ENCODE measurements at regions not wholly inside any gene's neighbourhood (a gene's known extent, or its start where the extent isn't known, plus 50 kb on each side); places are given as distances from the start of the nearest gene placed in this dataset.

GRCh38 chr11:80103142-80103859, 662.5 kb upstream of the TENM4 start:
- peaks cover 7 to 15% of the 10 kb centered on the region in 2 donors for H3K9me3 Mint-ChIP-seq
- ATAC-seq (no peak), DNase-seq (no peak)
- H3K27me3 Mint-ChIP-seq = no peaks in the 10 kb centered on the region
- no peak overlapping the region for H3K4me3 Mint-ChIP-seq
- no peak overlapping the region for H3K27ac Mint-ChIP-seq
- no peaks in the 10 kb centered on the region for H3K4me1 Mint-ChIP-seq

GRCh38 chr11:80097146-80097545, 656.3 kb upstream of the TENM4 start:
- H3K27me3 Mint-ChIP-seq = no peaks in the 10 kb centered on the region
- DNase-seq (no peak), ATAC-seq (no peak)
- H3K9me3 Mint-ChIP-seq = peaks cover 0 to 9% of the 10 kb centered on the region in 2 donors
- no peak overlapping the region for H3K27ac Mint-ChIP-seq
- no peak overlapping the region for H3K4me3 Mint-ChIP-seq
- H3K4me1 Mint-ChIP-seq = no peaks in the 10 kb centered on the region

- DNase-seq = no peak
- no peak overlapping the region for H3K27ac Mint-ChIP-seq
- no peak overlapping the region for H3K4me3 Mint-ChIP-seq
- H3K27me3 Mint-ChIP-seq = no peaks in the 10 kb centered on the region
- H3K4me1 Mint-ChIP-seq = no peaks in the 10 kb centered on the region
- ATAC-seq = no peak
- H3K9me3 Mint-ChIP-seq = peaks cover 0 to 9% of the 10 kb centered on the region in 2 donors
Measured at GRCh38 chr11:80096736-80097135, 655.9 kb upstream of the TENM4 start.

- ATAC-seq = no peak
- no peaks in the 10 kb centered on the region for H3K27me3 Mint-ChIP-seq
- H3K4me1 Mint-ChIP-seq = no peaks in the 10 kb centered on the region
- H3K4me3 Mint-ChIP-seq = no peak overlapping the region
- H3K9me3 Mint-ChIP-seq = peaks cover 5 to 12% of the 10 kb centered on the region in 2 donors
- no peak for DNase-seq
- no peak overlapping the region for H3K27ac Mint-ChIP-seq
Measured at GRCh38 chr11:80086496-80087055, 645.7 kb upstream of the TENM4 start.

- H3K4me1 Mint-ChIP-seq = no peaks in the 10 kb centered on the region
- peaks cover 5 to 12% of the 10 kb centered on the region in 2 donors for H3K9me3 Mint-ChIP-seq
- H3K27ac Mint-ChIP-seq = no peak overlapping the region
- ATAC-seq (no peak), DNase-seq (no peak)
- no peak overlapping the region for H3K4me3 Mint-ChIP-seq
- H3K27me3 Mint-ChIP-seq = no peaks in the 10 kb centered on the region
Measured at GRCh38 chr11:80085563-80085962, 644.7 kb upstream of the TENM4 start.

GRCh38 chr11:80084608-80085007, 643.8 kb upstream of the TENM4 start:
- no peak overlapping the region for H3K27ac Mint-ChIP-seq

GRCh38 chr11:80083531-80083951, 642.7 kb upstream of the TENM4 start:
- Mint-ChIP-seq H3K4me3 (no peak overlapping the region), H3K27me3 (no peaks in the 10 kb centered on the region), H3K9me3 (peaks cover 2 to 12% of the 10 kb centered on the region in 2 donors), H3K4me1 (no peaks in the 10 kb centered on the region), H3K27ac (no peak overlapping the region)
- ATAC-seq (no peak), DNase-seq (no peak)

More at GRCh38 chr11:80084608-80085007, 643.8 kb upstream of the TENM4 start:
- no peak overlapping the region for H3K4me3 Mint-ChIP-seq
- ATAC-seq = no peak
- no peaks in the 10 kb centered on the region for H3K27me3 Mint-ChIP-seq
- peaks cover 5 to 12% of the 10 kb centered on the region in 2 donors for H3K9me3 Mint-ChIP-seq
- no peaks in the 10 kb centered on the region for H3K4me1 Mint-ChIP-seq
- DNase-seq = no peak

- DNase-seq (no peak), ATAC-seq (no peak)
- H3K27ac Mint-ChIP-seq = no peak overlapping the region
- peaks cover 0 to 12% of the 10 kb centered on the region in 2 donors for H3K9me3 Mint-ChIP-seq
- H3K27me3 Mint-ChIP-seq = no peaks in the 10 kb centered on the region
- no peak overlapping the region for H3K4me3 Mint-ChIP-seq
- H3K4me1 Mint-ChIP-seq = no peaks in the 10 kb centered on the region
Measured at GRCh38 chr11:80082406-80082805, 641.6 kb upstream of the TENM4 start.

GRCh38 chr11:80077113-80077512, 636.3 kb upstream of the TENM4 start:
- H3K4me3 Mint-ChIP-seq = no peak overlapping the region
- no peaks in the 10 kb centered on the region for H3K4me1 Mint-ChIP-seq
- no peak for ATAC-seq
- DNase-seq = no peak
- H3K9me3 Mint-ChIP-seq = peaks cover 5 to 16% of the 10 kb centered on the region in 2 donors
- no peak overlapping the region for H3K27ac Mint-ChIP-seq
- H3K27me3 Mint-ChIP-seq = no peaks in the 10 kb centered on the region

- ATAC-seq (no peak), DNase-seq (no peak)
- no peak overlapping the region for H3K4me3 Mint-ChIP-seq
- H3K9me3 Mint-ChIP-seq = peaks cover 13 to 23% of the 10 kb centered on the region in 2 donors
- no peaks in the 10 kb centered on the region for H3K4me1 Mint-ChIP-seq
- no peaks in the 10 kb centered on the region for H3K27me3 Mint-ChIP-seq
- no peak overlapping the region for H3K27ac Mint-ChIP-seq
Measured at GRCh38 chr11:80074837-80075236, 634.0 kb upstream of the TENM4 start.

- Mint-ChIP-seq H3K4me1 (no peaks in the 10 kb centered on the region), H3K27me3 (no peaks in the 10 kb centered on the region), H3K27ac (no peak overlapping the region), H3K4me3 (no peak overlapping the region), H3K9me3 (peaks cover 9% of the 10 kb centered on the region in 2 donors)
- no peak for DNase-seq
- ATAC-seq = no peak
Measured at GRCh38 chr11:80066291-80066690, 625.5 kb upstream of the TENM4 start.

GRCh38 chr11:80065086-80065485, 624.3 kb upstream of the TENM4 start:
- no peak overlapping the region for H3K4me3 Mint-ChIP-seq
- peaks cover 14 to 15% of the 10 kb centered on the region in 2 donors for H3K9me3 Mint-ChIP-seq
- H3K4me1 Mint-ChIP-seq = no peaks in the 10 kb centered on the region
- H3K27me3 Mint-ChIP-seq = no peaks in the 10 kb centered on the region
- DNase-seq = no peak
- H3K27ac Mint-ChIP-seq = no peak overlapping the region
- no peak for ATAC-seq

GRCh38 chr11:80061056-80061455, 620.2 kb upstream of the TENM4 start:
- peaks cover 16 to 21% of the 10 kb centered on the region in 2 donors for H3K9me3 Mint-ChIP-seq
- ATAC-seq (no peak), DNase-seq (no peak)
- no peak overlapping the region for H3K27ac Mint-ChIP-seq
- no peaks in the 10 kb centered on the region for H3K27me3 Mint-ChIP-seq
- H3K4me1 Mint-ChIP-seq = no peaks in the 10 kb centered on the region
- H3K4me3 Mint-ChIP-seq = no peak overlapping the region

GRCh38 chr11:80054582-80055165, 613.8 kb upstream of the TENM4 start:
- Mint-ChIP-seq H3K4me3 (no peak overlapping the region), H3K4me1 (no peaks in the 10 kb centered on the region), H3K9me3 (peaks cover 7 to 9% of the 10 kb centered on the region in 2 donors), H3K27ac (no peak overlapping the region), H3K27me3 (no peaks in the 10 kb centered on the region)
- DNase-seq = no peak
- no peak for ATAC-seq

GRCh38 chr11:80048513-80048912, 607.7 kb upstream of the TENM4 start:
- no peak overlapping the region for H3K4me3 Mint-ChIP-seq

More at GRCh38 chr11:80048513-80048912, 607.7 kb upstream of the TENM4 start:
- peaks cover 8 to 13% of the 10 kb centered on the region in 2 donors for H3K9me3 Mint-ChIP-seq
- H3K4me1 Mint-ChIP-seq = no peaks in the 10 kb centered on the region
- no peak overlapping the region for H3K27ac Mint-ChIP-seq
- no peak for DNase-seq
- no peaks in the 10 kb centered on the region for H3K27me3 Mint-ChIP-seq
- no peak for ATAC-seq
